ENCODE measurements at regions not wholly inside any gene's neighbourhood (a gene's known extent, or its start where the extent isn't known, plus 50 kb on each side); places are given as distances from the start of the nearest gene placed in this dataset.

DNA sequence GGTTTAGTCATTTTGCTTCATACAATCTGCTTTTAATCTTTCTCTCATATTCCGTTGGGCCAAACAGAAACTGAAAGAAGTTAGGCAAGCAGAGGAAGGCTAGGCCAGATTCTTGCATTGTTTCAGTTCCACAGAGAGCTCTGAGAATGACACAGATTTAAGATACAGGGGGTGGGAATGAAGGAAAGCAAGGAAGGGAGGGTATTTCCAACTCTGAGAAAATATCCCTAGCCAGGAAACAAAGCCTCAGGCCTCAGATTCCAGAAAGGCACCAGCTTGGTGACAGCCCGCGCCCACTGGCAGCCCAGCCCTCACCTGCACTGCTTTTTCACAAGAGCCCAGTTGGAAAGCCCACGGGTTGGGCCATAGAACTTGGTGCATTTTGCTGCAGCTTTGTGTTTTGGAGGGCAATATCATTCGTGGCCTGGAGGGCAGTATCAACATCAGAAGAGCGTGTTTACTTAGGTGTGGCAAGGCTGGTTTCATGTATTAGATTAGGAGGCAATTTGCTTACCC, 63.5 kb downstream of the ENC1 start:
- DNase-seq, result peak; percentile 74

DNA sequence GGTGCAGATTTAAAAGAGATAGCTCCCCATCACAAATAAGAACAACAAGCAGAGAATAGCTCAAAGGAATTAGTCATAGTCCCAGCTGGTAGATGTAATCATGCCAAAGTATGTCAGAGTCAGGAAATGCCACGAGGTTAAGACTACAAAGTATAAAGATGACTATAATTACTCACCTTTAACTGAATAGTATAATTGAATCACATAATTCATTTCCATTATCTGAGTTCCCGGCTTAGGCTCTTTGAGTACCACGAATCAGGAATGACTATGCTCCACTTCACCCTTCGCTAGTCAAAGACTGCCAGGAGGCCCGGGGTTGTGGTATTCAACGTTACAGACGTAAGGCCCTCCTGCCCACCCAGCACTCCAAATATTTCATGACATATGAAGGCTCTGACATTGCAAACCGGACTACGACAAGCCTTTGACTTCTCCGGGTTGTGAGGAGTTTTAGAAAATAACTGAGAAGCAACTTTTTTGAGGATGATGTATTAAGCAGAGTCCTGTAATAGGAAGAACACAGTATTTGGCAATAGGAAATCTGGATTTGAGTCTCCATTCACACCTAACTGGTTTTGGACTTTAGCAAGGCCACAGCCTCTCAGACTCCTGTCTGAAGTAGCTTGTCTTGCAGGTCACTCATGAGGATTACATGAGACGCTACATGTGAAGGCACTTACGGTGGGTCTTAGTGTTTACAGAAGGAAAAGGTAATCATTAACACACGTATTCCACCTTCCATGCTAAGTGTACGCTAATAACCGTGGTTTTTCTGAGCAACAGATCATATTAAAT, 64.6 kb downstream of the ENC1 start:
- DNase-seq, result no peak

DNA sequence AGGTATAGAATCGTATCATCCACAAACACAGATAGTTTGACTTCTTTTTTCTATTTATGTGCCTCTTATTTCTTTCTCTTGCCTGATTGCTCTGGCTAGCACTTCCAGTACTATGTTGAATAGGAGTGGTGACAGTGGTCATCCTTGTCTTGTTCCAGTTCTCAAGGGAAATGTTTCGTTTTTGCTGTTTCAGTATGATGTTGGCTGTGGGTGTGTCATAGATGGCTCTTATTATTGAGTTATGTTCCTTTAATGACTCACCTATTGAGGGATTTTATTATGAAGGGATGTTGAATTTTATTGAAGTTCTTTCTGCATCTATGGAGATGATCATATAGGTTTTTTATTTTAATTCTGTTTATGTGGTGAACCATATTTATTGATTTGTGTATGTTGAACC, 70.3 kb downstream of the ENC1 start:
- no peak for DNase-seq

DNA sequence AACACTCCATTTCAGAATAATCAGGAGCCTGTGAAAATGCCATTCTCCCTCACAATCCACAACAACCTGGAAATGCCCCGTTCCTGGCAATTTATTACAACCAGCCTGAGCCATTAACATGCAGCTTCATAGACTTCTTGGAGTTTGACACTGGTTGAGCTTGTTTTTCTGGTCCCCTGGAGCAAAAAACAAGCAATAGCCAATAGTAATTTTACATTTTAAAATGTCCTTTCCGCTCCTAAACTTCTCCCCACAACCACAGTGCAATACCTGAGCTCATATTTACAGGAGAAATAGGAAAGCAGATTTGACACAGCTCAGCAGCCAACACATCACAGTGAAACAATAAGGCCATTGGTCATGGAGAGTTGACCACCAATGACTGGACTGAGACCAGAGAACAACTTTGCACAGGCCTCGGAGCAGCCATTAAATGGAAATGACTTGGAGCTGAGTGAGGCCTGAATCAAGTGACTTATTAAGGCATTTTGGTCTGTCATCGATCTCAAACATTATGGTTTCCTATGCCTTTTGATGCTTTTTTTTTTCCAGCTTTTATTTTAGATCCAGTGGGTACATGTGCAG, 73.0 kb downstream of the ENC1 start:
- no peak for DNase-seq

DNA sequence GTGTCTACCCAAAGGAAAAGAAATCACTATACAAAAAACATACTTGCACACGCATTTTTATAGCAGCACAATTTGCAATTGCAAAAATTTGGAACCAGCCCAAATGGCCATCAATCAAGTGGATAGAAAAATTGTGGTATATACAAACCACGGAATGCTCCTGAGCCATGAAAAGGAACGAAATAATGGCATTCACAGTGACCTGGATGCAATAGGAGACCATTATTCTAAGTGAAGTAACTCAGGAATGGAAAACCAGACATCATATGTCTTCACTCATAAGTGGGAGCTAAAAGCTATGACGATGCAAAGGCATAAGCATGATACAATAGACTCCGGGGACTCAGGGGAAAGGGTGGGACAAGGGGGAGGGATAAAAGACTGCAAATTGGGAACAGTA, 78.4 kb downstream of the ENC1 start:
- DNase-seq, result no peak

DNA sequence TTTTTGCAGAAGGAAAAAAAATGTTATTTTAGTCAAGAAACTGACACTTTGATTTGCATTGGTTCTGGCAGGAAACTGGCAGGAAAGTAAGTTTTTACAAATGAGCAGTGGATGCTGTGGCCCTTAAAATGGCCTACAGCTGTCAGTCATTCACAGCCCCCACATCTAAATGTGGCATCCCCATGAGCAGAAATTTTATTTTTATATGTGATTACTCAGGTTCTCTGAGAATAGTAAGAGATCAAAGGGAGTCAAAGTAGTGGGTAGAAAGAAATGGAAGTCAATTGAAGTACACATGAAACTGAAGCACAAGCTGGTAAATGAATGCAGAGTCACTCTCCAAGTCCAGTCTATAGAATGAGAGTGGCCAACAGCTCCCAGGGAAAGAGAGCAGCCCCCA, 80.3 kb downstream of the ENC1 start:
- DNase-seq, result no peak

DNA sequence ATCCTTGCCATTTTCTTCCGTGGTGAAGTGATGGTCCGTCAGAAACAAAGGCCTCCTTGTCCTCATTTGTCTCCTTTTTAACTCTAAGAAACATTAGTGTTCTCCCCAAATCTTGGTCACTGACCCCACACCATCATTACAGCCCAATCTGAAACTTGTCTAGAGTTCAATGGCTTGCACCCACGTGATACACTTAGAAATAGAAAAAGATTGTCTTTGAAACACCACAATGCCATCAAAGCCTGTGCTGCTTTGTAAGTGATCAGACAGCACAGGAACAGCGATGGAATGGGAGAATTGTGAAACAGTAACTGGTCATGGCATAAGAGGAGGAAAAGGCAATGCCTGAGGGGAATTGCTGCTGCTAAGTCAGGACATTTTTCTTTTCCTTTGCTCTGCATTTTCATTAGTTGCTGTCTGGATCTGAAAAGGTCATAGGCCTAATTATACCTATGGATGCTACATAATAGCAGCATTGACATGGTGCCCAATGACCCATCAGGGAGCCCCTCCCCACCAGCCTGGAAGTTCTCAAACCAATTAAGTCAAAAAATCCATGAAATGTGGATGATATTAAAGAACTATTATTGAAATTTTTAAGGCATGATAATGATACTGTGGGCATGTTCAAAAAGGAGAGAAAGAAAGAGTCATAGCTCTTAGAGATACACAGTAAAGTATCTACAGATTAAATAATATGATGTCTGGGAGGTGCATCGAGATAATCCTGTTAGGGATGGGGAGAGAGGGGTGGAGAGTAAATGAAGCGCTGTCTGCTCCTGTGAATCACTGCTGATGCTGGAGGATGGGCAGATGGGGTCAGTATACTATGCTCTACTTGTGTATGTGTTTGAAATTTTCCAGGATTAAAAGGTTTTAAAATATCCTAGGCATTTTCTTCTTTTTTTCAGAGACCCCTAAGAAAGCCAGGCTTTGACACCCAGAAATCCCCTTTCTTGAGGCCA, 83.6 kb downstream of the ENC1 start:
- no peak for DNase-seq

DNA sequence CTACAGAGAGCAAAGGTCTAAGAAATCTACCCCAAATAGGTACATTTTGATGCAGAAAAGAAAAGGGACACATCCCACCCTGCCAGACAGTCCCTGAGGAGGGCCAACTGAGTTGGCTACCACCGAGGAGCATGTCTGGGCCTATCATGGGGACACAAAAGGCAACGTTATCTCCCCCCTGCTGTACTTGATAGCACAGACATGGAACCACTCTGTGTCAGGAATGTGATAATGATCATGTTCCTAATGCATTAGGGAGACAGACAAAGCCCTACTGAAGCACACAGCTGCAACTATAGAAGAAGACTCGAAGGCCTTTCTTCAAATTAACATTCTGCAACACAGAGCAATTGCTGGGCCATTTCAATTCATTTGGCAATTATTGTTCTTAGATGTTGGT, 84.5 kb downstream of the ENC1 start:
- DNase-seq, result no peak

DNA sequence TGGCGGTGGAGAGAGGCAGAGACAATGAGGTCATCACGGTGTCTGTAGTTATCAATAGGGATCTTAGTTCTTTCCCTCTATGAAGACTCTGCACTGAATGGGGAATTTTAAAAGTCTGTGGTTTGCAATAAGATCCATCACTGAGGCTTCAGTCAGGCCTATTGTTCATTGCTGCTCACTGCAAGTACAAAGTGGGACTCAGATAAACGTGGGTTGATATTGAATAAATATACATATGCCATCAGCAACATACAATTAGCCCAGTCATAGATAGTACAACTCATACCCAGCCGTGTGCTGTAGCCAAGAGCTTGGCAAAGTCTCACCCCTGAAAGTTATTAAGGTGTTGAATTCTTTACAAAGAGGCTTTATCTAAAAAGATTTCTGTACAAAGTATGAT, 88.4 kb downstream of the ENC1 start:
- no peak for DNase-seq

DNA sequence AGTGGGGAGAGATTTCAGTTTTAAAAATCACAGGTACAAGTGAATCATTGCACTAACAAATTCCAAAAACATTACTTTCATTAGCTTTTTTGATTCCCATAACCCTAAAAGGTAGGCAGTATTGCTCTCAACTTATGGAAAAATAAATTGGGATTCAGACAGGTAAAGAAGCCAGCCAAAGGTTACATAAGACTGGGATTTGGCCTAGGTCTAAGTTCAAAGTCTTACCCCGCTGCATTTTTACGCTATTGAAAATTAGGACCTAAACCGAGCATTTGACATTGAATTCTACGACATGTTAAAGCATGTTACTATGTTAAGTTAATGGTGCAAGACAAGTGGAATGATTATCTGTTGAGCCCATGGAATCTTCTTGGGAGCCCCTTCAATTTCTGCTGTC, 89.6 kb downstream of the ENC1 start:
- DNase-seq, result no peak

DNA sequence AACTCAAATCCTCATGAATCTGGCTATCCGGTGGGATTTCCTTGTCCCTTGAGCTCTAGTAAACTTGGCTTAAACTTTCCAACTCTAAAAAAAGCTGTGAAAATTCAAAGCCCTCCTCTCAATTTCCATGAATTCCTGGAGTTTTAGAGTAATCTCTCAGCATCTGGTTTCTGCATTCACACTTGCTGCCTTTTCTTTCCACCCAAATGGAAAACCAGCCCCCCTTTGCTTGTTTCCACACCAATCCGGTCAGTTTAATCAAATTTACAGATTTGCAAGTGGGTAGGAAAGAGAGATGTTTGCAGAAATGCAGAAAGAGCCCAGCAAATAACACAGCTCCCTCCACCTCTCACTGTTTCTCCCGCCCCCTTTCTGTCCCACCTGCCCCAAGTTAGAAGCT, 91.1 kb downstream of the ENC1 start:
- no peak for DNase-seq

DNA sequence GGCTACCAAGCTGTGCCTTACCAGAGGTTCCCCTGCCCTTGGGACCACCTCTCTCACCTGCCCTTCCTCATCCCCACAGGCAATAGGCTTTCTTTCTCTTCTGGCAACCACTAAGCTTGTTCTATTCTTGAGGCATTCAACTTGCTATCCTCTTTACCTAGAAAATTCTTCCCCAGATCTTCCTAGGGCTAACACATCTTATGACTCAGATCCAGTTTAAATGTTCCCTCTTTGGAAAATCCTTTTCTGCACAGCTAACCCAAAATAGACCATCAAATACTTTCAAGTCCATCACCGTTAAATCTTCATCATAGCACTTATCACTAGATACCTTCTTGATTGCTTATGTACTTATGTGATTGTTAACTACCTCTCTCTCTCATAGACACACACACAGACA, 93.7 kb downstream of the ENC1 start:
- no peak for DNase-seq

DNA sequence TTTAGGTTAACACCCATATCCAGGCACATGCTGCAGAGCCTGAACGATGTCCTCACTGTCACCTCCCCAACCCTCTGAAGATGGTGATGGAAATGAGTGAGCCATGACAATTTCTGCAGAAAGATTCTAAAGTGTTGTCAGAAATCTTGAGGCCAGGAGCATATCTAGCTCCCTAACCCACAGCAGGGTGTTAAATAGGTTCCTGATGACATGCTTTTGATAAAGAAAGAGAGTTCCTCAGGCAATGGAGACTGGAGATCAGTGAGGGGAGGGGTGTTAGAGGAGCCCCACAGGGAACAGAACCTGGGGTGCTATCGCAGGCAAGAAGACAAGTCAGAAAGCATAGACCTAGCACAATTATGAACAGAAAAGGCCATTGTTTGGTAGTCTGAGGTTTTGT, 95.7 kb downstream of the ENC1 start:
- no peak for DNase-seq

DNA sequence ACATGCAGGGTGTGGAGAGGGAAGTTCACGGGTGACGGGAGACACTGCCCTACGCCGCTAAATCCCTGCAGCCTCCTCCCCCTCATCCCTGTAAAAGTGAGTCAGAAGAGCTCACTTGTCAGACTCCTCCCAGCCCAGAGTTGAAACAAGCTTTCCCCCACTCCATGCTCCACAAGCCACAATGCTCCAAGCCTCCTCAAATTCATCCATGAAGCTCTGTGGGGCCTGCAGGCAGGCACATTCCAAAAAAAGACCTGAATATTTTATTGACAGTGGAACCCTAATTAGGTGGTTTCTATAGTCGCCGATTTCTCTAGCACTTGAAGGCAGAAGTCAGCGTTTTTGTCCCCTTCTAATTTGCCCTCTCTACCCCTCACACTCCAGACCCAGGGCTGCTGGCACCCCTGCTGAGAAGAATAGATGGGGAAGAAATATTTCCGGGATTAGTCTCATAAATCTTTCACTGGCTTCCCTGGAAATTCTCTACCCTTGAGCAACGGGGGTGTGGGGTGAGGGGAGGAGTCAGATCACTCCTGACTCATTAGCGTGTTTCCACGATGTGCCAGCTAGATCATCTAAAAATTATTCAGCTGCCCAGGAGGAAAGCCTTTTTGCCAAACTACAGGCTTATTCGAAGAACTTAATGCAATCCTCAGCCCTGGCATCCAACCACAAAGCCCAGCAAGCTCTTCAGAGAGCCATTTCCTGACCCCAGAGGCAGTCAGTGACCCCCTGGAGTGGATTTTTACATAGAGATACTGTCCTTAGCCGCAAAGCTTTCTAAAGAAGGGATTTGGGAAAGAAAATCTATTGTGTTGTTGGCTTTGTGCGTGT, 97.1 kb downstream of the ENC1 start:
- DNase-seq, result no peak

DNA sequence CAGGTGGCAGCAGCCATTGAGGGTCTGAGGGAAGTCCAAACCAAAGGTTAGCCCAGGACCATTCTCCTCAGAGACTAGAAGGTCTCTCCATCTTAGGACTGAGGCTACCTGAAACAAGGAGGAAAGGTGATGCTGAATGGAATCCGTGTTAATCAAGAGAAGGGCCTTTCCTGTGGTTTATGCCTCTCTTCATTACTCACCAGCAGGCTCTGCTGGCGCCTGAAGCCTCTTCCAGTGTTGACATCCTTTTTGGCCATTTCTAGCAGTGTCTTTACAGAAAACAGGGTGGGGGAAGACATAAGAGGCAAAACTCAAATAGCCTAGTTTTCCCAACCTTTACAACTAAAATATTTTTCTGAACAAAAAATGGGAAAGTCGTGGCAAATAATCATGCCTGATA, 98.0 kb downstream of the ENC1 start:
- DNase-seq, result no peak

DNA sequence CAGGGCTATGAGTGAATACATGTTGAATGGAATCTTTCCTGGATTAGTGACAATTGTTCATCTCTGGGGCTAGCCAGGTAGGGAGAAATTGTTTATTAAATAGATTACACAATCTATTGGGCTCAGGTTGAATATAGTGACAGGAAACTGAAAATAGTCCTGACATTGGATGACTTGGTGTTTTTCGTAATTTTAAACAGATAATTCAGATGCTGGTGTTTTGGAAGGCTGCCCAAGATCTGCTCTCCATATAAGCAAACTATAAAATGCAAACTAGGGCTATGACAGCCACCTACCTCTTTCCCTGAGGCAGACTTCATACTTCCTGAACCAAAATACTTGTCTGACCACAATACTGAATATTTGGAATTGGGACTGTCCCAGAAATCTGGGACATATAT, 99.1 kb downstream of the ENC1 start:
- DNase-seq, result no peak

DNA sequence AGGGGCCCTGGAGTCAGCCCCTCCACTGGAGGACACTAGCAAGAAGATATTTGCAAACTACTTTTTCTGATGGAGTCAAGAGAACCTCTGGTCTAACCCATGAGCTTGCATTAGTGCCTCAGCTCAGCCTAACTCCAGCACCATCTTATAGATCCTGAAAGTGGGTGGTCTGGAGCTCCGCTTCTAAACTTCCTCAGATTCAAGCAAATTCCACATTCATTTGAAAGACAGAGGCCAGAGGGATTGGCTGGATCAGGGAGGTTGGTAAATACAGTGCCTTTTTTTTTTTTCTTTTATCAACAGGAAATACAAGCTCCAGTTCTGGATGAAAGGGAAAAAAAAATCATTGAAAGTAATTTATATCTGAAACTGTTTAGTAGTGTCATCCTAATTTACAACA, 99.9 kb downstream of the ENC1 start:
- DNase-seq, result no peak

DNA sequence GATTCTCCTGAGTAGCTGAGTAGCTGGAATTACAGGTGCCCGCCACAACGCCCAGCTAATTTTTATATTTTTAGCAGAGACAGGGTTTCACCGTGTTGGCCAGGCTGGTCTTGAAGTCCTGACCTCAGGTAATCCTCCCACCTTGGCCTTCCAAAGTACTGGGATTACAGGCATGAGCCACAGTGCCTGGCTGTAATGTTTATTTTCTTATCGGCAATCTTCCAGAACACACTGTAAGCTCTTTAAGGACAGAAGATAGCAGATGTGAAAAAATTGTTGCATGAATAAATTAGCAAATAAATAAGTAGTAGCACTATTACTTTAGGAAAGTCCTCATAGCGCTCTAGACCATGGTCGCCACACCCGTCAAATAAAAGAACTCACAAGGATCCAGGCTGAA, 100.5 kb downstream of the ENC1 start:
- no peak for DNase-seq

DNA sequence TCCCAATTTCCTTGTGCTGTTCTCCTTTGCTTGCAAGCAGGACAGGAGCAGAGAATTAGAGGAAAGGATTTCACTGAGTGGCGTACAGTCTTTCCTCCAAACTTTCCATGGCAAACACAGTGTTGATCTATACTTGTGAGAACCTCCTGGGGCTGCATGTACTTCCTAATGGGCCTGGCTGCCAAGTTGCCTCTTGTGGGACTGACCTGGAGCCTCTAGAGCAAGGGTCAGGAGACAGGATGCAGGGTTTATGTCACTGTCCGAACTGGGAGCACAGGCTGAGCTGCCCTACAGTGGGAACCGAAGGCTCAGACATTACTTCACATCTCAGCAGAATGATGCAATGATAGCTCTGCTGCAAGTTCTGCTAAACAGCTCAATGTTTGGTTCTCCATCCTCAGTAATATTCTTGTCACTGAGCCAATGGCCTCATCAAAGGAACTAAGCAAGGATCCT, 102.3 kb downstream of the ENC1 start:
- DNase-seq, result peak; percentile 45

DNA sequence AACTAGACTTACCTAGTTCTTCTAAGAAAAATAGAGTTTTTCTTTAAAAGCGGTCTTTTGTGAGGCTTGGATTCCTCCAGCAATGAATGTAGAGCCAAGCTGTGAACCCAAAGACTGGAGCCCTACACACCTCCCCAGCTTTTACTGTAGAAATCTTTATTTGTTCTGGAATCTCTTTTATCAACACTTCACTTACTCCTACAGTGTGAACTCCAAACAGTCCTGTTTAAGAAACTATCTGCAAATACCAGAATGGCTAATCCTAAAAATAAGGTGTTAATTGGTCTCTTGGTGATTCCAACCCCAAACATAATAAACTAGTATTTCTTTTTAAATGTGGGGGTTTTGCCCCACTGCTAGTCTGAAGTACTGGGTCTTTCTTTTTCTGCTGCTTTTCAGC, 103.9 kb downstream of the ENC1 start:
- DNase-seq, result no peak

DNA sequence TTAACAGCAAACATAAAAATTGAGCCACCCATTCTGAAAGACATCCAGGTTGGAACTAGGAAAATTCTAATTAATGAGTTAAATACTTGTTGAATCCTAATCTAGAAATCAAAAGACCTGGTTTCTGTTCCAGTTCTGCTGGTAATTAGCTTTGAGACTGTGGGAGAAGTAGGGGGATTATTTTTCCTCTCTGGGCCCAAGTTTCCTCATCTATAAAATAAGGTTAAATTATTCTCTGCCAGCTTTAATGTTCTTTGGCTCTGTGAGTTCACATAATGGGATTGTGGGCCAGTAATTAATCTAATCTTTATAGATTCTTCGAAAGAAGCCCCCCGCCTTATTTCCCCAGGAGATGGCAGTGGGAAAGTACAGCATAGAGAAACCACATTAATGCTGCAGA, 104.6 kb downstream of the ENC1 start:
- no peak for DNase-seq

DNA sequence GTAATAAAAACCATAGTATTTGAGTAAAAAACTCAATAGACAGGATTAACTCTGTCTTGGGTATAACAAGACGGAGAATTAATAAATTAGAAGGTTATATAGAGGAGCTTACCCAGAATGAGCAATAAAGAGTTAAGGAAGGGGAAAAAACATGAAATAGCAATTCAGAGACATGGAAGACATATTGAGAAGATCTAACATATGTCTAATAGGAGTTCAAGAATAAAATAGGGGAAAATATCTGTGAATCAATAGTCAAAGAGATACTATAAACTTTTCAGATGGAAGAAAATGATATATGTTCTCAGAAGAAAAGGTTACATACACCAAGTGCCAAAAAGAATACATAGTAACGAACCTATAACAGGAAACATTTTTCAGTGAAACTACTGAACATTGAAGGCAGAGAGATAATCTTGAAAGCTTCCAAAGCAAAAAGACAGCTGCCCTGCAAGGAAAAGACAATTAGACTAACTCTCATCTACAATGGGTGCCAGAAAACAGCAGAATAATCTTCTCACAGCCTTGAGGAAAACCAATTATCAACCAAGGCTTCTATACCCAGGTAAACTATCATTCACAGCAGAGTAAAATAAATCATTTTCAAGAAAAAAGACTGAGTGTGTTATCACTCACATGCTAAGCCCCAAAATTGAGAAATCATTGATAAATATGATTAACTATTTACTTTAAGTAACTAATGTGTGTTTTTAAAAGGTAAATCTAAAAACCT, 106.0 kb downstream of the ENC1 start:
- DNase-seq, result no peak
